VCaP (cell line): ENCODE measurements at regions not wholly inside any gene's neighbourhood (a gene's known extent, or its start where the extent isn't known, plus 50 kb on each side); places are given as distances from the start of the nearest gene placed in this dataset.
"Not testable (repeated sequence)": the region's sequence is repeated elsewhere in the genome, so short reads cannot be mapped to it uniquely, and the experiment has no call there.

ENCODE experiments used
- H3K27ac ChIP-seq: fragments of 450-650 bp; 2 replicates; pipeline ENCODE4 v1.5.1; 2017
- TF ChIP-seq, protein P1 (sequence below): fragments of 450-650 bp; conservative IDR thresholded peaks from 2 replicates; pipeline ENCODE4 v1.5.1; 2017; ENCODE audit warnings: mild to moderate bottlenecking, moderate library complexity

DNA sequence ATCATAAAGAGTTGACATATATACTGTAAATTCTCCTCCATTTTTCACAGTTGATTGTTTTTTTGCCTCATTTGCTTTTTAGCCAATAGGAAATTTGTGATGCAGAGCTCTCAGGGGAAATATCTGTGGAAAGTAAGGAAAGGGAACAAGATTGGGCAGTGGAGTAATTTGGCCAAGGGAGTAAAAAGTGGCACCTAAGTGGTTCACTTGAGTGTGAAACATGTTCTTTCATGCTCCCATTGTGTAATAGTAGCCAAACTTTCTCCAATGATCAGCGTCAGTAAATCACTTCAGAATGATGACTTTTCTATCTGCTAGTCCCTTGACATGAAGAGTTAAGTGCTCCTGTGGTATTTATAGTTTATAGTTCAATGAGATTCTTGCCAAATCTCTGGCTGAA, 141.9 kb upstream of the KCNJ3 start:
- TF ChIP-seq, protein P1, sequence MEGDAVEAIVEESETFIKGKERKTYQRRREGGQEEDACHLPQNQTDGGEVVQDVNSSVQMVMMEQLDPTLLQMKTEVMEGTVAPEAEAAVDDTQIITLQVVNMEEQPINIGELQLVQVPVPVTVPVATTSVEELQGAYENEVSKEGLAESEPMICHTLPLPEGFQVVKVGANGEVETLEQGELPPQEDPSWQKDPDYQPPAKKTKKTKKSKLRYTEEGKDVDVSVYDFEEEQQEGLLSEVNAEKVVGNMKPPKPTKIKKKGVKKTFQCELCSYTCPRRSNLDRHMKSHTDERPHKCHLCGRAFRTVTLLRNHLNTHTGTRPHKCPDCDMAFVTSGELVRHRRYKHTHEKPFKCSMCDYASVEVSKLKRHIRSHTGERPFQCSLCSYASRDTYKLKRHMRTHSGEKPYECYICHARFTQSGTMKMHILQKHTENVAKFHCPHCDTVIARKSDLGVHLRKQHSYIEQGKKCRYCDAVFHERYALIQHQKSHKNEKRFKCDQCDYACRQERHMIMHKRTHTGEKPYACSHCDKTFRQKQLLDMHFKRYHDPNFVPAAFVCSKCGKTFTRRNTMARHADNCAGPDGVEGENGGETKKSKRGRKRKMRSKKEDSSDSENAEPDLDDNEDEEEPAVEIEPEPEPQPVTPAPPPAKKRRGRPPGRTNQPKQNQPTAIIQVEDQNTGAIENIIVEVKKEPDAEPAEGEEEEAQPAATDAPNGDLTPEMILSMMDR = no peak
- H3K27ac ChIP-seq = no peak overlapping the region

GRCh38 chr2:154557906-154558305, 140.6 kb upstream of the KCNJ3 start:
- H3K27ac ChIP-seq = no peak overlapping the region
- TF ChIP-seq, protein P1 = no peak

- TF ChIP-seq, protein P1 = no peak
- H3K27ac ChIP-seq = no peak overlapping the region
These were observed 133.1 kb upstream of the KCNJ3 start for GRCh38 chr2:154565433-154565832.

DNA sequence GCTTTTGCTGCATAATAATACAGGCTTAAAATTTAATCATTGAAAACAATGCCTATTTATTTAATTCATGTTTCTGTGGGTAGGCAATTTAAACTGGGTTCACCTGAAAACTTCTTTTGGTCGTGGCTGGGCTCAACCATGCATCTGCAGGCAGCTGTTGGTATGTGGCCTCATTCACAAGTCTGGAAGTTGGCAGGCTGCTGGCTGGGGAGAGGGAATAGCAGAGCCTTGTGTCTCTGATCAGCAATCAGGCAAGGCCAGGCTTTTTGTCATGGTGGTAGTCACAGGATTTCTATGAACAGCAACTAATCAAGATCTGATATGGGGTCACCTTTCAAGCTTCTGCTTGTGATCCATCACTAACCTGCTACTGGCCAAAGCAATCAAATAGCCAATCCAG, 130.1 kb upstream of the KCNJ3 start:
- TF ChIP-seq, protein P1 = no peak
- H3K27ac ChIP-seq = no peak overlapping the region

DNA sequence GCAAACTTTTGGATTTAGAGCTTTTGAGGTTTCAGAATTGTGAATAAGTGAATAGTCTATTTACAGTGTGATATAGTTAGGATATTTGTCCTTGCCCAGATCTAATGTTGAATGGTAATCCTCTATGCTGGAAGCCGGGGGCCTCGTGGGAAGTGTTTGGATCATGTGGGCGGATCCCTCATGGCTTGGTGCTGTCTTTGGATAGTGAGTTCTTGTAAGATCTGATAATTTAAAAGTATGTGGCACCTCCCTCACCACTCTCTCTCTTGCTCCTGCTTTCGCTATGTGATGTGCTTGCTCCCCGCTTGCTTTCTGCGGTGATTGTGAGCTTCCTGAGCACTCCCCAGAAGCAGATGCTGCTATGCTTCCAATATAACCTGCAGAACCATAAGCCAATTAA, 128.0 kb upstream of the KCNJ3 start:
- no peak overlapping the region for H3K27ac ChIP-seq
- TF ChIP-seq, protein P1 = no peak

DNA sequence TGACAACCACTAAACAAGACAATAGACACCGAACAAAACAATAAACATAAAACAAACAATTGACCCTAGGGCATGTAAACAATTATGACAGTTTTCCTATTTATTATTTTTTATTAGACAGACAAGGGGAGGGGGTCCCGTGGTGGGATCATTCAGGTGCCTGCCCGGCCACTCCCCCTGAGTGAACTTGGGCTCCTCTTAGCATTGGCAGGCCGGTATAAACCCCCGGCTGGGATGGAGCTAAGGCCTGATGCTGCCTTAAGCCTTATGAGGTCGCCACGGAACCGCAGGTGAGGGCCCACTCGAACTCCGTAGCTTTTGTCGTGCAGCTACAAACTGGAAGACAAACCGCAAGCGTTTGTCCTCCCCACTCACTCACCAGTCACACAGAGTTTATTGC, 121.8 kb upstream of the KCNJ3 start:
- H3K27ac ChIP-seq = not testable (repeated sequence)

DNA sequence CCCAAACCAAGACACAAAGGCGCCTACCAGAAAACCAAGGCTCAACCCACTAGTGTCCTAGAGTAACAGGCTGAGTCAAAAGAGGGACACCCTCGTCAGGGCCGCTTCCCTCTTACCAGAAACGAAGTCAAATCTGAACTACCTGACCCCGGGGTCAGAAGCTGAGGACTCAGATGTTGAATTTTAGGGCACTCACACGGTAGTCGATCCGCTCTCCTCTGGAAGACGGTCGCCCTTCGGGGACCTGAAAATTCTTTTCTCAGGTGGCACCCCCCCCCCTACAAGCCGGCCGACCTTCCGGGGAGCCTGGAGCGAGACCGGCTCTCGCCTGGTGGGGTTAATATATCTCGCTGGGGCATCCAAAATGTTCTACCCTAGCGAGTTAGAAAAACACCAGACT, 121.1 kb upstream of the KCNJ3 start:
- no peak overlapping the region for H3K27ac ChIP-seq
- TF ChIP-seq, protein P1 = no peak

DNA sequence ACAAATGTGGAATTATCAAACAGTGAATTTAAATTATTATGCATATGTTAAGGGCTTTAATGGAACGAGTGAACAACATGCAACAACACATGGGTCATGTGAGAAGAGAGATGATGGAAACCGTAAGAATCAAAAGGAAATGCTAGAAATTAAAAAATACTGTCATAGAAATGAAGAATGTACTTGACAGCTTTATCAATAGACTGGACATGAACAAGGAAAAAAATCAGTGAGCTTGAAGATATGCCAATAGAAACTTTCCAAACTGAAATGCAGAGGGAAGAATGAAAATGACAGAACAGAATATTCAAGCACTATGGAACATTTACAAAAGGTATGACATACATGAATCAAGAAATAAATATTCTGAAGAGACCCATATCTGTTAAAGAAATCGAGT, 117.7 kb upstream of the KCNJ3 start:
- H3K27ac ChIP-seq = no peak overlapping the region
- TF ChIP-seq, protein P1 = no peak

DNA sequence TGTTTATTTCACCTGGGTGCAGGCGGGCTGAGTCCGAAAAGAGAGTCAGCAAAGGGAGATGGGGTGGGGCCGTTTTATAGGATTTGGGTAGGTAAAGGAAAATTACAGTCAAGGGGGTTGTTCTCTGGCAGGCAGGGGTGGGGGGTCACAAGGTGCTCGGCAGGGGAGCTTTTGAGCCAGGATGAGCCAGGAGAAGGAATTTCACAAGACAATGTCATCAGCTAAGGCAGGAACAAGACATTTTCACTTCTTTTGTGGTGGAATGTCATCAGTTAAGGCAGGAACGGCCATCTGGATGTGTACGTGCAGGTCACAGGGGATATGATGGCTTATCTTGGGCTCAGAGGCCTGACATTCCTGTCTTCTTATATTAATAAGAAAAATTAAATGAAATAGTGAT, 115.8 kb upstream of the KCNJ3 start:
- not testable (repeated sequence) for H3K27ac ChIP-seq

- peak overlapping the region; percentile 33; the same call in 1 of the 2 replicates for H3K27ac ChIP-seq
These were observed 115.2 kb upstream of the KCNJ3 start for GRCh38 chr2:154583274-154583673.
